ENCODE measurements at regions not wholly inside any gene's neighbourhood (a gene's known extent, or its start where the extent isn't known, plus 50 kb on each side); places are given as distances from the start of the nearest gene placed in this dataset.

DNA sequence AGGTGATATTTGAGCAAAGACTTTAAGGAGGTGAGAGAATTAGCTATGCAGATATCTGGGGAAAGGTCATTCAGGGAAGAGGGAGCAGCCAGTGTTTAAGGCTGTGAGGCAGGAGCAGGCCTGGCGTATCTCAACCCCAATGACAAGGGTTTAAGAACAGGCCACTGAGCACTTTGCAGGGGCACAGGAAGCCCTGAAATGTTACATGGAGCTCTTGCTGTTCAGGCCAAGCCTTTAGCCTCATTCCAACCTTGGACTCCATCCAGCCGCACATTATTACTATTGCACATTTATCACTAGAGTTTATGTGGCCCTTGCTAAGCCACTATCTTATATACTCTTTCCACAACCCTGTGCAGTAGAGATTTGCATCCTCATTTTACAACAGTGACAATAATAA lies 114.0 kb downstream of the EFNB1 start:
- DNase-seq: no peak

- no peak for DNase-seq
Measured at GRCh38 chrX:68942104-68942503, 113.3 kb downstream of the EFNB1 start.

- DNase-seq: no peak
Measured at GRCh38 chrX:68941385-68941952, 112.6 kb downstream of the EFNB1 start.

GRCh38 chrX:68940601-68941000 lies 111.8 kb downstream of the EFNB1 start:
- DNase-seq: no peak

GRCh38 chrX:68939868-68940267 lies 111.0 kb downstream of the EFNB1 start:
- no peak for DNase-seq

DNA sequence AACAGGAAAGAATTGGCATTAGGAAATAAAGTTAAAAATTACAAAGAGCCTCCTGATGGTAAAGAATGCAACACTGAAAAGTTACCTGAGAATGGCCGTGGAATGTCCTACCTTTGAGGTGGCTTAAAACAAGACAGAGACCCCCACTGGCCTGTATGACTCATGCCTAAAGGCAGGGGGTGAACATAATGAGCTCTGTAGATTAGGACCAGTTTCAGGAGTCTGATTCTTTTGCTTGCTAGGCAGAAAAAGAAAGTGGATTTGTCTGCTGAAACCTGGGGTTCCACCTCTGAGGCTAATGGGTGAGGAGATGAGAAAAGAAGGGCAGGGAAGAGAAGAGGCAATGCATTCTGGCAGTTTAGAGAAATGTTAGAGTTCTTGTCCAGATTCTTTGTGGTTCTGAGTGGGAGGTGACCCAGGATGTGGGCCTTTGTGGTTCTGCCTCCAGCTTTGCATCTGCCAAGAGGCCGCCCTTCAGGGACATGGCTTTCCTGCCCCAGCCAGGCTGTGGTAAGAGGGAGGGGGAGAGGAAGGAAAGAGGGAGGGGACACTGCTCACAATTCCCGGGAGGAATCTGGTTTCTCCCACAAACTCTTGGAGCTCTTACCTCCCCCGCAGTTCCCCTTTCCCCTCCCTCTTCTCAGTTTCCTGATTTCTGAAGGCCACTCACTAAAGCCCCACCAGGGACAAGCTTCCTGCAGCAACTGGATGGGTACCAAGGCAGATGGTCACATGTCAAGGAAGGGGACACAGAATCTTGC lies 109.6 kb downstream of the EFNB1 start:
- DNase-seq: no peak

- no peak for DNase-seq
Measured at GRCh38 chrX:68937581-68937980, 108.8 kb downstream of the EFNB1 start.

- DNase-seq: peak; percentile 25
Measured at GRCh38 chrX:68936608-68937007, 107.8 kb downstream of the EFNB1 start.

- DNase-seq: no peak
Measured at GRCh38 chrX:68936126-68936525, 107.3 kb downstream of the EFNB1 start.

GRCh38 chrX:68935362-68935761 lies 106.5 kb downstream of the EFNB1 start:
- DNase-seq: no peak

- no peak for DNase-seq
Measured at GRCh38 chrX:68934922-68935321, 106.1 kb downstream of the EFNB1 start.

DNA sequence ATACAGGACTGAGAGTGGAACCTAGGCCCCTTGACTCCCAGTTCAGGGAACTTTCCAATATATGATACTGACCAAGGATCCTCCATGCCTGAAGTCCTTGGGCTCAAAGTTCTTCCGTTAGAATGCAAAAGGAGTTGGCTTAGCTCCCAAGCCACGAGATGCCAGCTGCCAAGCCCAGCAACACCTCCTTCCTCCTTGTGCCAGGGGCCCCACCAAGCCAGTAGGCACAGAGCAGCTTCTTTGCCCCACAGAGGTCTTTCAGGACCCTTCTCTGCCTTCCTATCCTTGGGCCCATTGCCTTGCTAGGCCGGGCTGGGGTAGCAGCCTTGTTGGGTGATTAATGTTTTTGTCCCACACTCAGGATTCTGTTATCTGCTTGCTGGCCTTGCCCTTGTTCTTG lies 105.6 kb downstream of the EFNB1 start:
- no peak for DNase-seq

GRCh38 chrX:68932611-68933010 lies 103.8 kb downstream of the EFNB1 start:
- no peak for DNase-seq

DNA sequence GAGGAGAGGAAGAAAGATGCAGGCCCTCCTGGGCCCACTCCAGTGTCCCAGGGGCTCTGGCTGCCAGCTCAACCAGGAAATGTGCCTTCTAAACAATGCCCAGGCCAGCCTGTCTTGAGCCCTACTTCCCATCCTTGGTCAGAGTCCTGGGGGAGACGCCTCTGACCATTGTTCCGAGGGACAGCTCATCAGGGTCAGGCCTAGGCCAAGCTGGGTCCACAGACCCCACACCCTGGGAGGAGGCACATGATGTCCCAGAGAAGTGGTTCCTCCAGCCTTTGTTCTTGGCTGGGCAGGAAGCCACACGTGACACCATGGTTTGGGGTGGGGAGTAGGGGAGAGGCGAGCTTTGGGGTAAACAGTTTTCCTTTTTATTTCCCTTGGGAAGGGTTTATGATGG lies 102.5 kb downstream of the EFNB1 start:
- DNase-seq: no peak

DNA sequence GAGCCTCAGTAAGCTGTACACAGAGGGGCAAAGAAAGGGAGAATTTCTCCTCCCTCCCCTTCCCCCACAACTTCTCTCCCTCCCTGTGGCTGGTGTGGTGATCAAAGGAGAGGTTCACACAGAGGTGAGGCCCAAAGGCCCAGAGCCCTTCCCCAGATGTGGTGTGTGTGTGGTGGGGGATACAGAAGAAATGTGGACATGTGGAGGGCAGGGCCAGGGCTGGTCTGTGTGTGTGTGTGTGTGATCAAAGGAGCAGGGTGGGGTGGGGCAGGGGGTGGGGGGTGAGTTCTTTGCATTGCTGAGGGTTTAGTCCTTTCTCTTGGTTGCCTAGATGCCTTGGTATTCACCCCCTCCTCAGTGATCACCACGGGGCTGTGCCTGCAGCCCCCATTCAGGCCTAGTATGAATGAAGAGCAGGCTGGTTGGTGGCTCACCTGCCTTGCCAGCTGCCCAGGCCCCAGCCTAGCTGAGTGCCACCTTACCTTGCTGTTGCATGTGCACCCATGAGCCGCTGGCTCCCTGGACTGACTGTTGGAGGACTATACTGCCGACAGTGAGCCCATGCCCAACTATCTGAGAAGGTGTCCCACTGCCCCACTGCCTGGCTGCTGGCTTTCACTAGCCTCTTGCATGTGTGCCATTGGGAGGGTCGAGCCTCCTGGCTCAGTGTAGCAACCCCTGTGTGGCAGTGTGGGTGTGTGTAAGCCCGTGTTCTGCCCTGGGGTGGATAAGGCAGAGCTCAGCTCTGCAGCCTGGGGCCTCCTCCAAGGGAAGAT lies 101.9 kb downstream of the EFNB1 start:
- DNase-seq: no peak

DNA sequence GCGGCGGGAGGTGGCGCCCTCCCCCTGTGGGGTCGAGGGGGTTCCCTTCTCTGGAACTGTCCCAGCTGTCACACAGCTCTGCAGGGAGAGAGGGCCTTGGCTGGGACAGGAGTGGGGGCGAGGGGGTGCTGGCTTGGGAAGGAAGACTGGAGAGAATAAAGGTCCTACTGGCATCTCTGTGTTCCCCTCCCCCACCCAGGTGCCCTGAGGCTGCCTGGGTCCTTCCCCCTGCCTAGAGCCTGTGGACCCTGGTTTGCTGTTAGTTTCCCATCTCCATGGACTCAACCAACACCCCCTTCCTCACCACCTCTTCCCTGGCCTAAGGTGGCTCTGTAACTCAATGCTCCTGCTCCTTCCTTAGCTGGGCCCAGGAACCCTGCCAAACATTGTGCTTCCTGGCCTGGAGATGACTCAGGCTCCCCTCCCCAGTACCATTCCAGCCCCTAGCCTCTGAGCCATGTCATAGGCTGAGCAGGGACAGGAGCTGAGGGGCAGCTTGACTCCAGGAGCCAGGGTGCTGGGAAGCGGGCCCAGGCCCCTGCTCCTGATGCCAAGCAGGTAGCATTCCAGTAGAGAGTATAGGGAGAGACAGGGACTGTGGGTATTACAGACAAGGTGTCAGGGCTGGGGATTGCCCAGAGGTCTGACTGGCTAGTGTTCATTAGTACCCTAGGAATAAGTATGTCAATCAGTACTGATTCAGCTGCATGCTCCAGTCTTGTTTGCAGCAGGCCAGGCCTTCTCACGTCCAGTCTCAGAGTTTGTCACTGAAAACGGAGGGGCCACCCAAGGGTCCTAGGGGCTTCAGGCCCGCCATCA lies 100.7 kb downstream of the EFNB1 start:
- no peak for DNase-seq

GRCh38 chrX:68928401-68928800 lies 99.6 kb downstream of the EFNB1 start:
- no peak for DNase-seq

GRCh38 chrX:68927178-68927577 lies 98.4 kb downstream of the EFNB1 start:
- DNase-seq: no peak

DNA sequence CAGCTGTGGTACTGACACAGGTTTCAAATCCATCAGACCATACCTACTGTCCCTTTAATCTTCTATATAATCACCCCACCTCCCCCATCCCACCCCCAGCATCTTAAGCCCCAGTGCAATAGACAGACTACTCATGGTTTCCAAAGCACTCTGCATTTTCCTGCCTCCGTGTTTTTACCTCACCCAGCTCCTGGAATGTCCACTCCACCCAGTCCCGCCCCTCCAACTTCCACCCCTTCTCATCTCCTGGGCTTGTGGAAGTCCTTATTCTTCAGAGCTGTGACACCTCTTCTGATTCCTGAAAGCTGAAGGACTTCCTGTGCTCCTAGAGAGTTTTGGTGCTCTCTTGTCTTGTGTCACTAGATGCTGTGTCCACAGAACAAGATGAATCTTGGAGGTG lies 94.3 kb downstream of the EFNB1 start:
- DNase-seq: no peak

GRCh38 chrX:68922013-68922412 lies 93.2 kb downstream of the EFNB1 start:
- DNase-seq: no peak

DNA sequence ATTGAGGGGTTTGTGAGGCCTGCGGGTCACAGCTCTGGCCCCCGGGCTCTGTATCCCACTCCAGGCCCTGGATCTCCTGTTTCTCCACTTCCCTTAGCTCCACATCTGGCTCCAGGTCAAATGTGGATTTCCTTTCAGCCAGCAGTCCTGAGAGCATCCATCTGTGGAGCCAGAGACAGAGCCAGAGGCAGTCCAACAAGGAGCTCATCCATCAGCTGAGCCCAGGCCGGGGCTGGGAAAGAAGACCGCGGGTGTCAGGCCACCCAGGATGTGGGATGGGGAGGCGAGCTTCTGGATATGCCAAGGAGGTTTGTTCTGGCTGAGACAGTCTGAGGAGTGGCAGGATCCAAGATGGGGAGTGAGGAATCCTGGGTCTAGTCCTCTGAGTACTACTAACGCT lies 91.7 kb downstream of the EFNB1 start:
- no peak for DNase-seq

GRCh38 chrX:68919707-68920106 lies 90.9 kb downstream of the EFNB1 start:
- DNase-seq: no peak

DNA sequence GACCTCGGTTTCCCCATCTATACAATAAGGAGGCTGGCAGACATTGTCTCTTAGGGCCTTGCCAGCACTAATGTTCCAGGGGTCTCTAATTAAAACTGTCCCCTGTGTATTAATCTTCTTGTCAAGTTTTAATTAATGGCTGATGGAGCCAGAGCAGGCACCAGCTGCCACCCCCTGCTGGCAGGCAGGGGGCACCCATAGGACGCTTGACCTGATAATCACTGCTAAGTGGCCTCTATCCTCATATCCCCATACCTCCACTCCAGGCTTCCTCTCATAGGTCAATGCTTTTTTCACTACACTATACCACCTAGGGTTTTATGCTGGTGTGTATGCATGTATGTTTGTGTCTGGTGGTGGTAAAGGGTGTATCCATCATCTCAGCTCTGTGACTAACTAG lies 89.4 kb downstream of the EFNB1 start:
- DNase-seq: no peak

All from amniotic stem cell (primary cell).